ENCODE measurements at regions not wholly inside any gene's neighbourhood (a gene's known extent, or its start where the extent isn't known, plus 50 kb on each side); places are given as distances from the start of the nearest gene placed in this dataset.

- no peaks in the 10 kb centered on the region for H3K36me3 ChIP-seq (ENCODE audit: control insufficient read depth, low read depth, low read length)
Measured at GRCh38 chr12:87272851-87273250, 756.4 kb downstream of the C12orf50 start.

GRCh38 chr12:87270919-87271318 lies 758.3 kb downstream of the C12orf50 start:
- Histone ChIP-seq H3K9ac (ENCODE audit: low read length) (no peak overlapping the region), H3K4me1 (ENCODE audit: control insufficient read depth, low read depth, low read length) (no peaks in the 10 kb centered on the region), H3K36me3 (ENCODE audit: control insufficient read depth, low read depth, low read length) (no peaks in the 10 kb centered on the region), H3K9me3 (ENCODE audit: control insufficient read depth, low read depth, low read length) (no peaks in the 10 kb centered on the region), H3K27me3 (ENCODE audit: control insufficient read depth, insufficient read depth, low read length) (no peaks in the 10 kb centered on the region), H3K27ac (ENCODE audit: low read length) (no peak overlapping the region), H3K4me3 (ENCODE audit: low read length) (no peak overlapping the region)

More at GRCh38 chr12:87272851-87273250, 756.4 kb downstream of the C12orf50 start:
- no peak overlapping the region for H3K27ac ChIP-seq (ENCODE audit: low read length)
- no peaks in the 10 kb centered on the region for H3K27me3 ChIP-seq (ENCODE audit: control insufficient read depth, insufficient read depth, low read length)
- no peak overlapping the region for H3K9ac ChIP-seq (ENCODE audit: low read length)
- H3K4me3 ChIP-seq (ENCODE audit: low read length) = no peak overlapping the region
- no peaks in the 10 kb centered on the region for H3K4me1 ChIP-seq (ENCODE audit: control insufficient read depth, low read depth, low read length)
- H3K9me3 ChIP-seq (ENCODE audit: control insufficient read depth, low read depth, low read length) = no peaks in the 10 kb centered on the region

GRCh38 chr12:87266305-87266704 lies 762.9 kb downstream of the C12orf50 start:
- Histone ChIP-seq H3K4me1 (ENCODE audit: control insufficient read depth, low read depth, low read length) (peaks cover 1% of the 10 kb centered on the region), H3K9ac (ENCODE audit: low read length) (no peak overlapping the region), H3K27me3 (ENCODE audit: control insufficient read depth, insufficient read depth, low read length) (no peaks in the 10 kb centered on the region), H3K36me3 (ENCODE audit: control insufficient read depth, low read depth, low read length) (no peaks in the 10 kb centered on the region), H3K27ac (ENCODE audit: low read length) (no peak overlapping the region), H3K9me3 (ENCODE audit: control insufficient read depth, low read depth, low read length) (no peaks in the 10 kb centered on the region), H3K4me3 (ENCODE audit: low read length) (no peak overlapping the region)

- no peak overlapping the region for H3K4me3 ChIP-seq (ENCODE audit: low read length)
- H3K27ac ChIP-seq (ENCODE audit: low read length) = no peak overlapping the region
- peaks cover 3% of the 10 kb centered on the region for H3K4me1 ChIP-seq (ENCODE audit: control insufficient read depth, low read depth, low read length)
- no peaks in the 10 kb centered on the region for H3K27me3 ChIP-seq (ENCODE audit: control insufficient read depth, insufficient read depth, low read length)
- H3K36me3 ChIP-seq (ENCODE audit: control insufficient read depth, low read depth, low read length) = no peaks in the 10 kb centered on the region
- no peaks in the 10 kb centered on the region for H3K9me3 ChIP-seq (ENCODE audit: control insufficient read depth, low read depth, low read length)
- H3K9ac ChIP-seq (ENCODE audit: low read length) = no peak overlapping the region
Measured at GRCh38 chr12:87259391-87259790, 769.8 kb downstream of the C12orf50 start.

GRCh38 chr12:87254381-87255030 lies 774.7 kb downstream of the C12orf50 start:
- Histone ChIP-seq H3K9ac (ENCODE audit: low read length) (no peak overlapping the region), H3K4me3 (ENCODE audit: low read length) (no peak overlapping the region), H3K4me1 (ENCODE audit: control insufficient read depth, low read depth, low read length) (no peaks in the 10 kb centered on the region), H3K27me3 (ENCODE audit: control insufficient read depth, insufficient read depth, low read length) (no peaks in the 10 kb centered on the region), H3K27ac (ENCODE audit: low read length) (no peak overlapping the region), H3K36me3 (ENCODE audit: control insufficient read depth, low read depth, low read length) (no peaks in the 10 kb centered on the region), H3K9me3 (ENCODE audit: control insufficient read depth, low read depth, low read length) (no peaks in the 10 kb centered on the region)

- Histone ChIP-seq H3K9ac (ENCODE audit: low read length) (no peak overlapping the region), H3K4me3 (ENCODE audit: low read length) (no peak overlapping the region), H3K4me1 (ENCODE audit: control insufficient read depth, low read depth, low read length) (no peaks in the 10 kb centered on the region), H3K36me3 (ENCODE audit: control insufficient read depth, low read depth, low read length) (no peaks in the 10 kb centered on the region), H3K9me3 (ENCODE audit: control insufficient read depth, low read depth, low read length) (no peaks in the 10 kb centered on the region), H3K27ac (ENCODE audit: low read length) (no peak overlapping the region), H3K27me3 (ENCODE audit: control insufficient read depth, insufficient read depth, low read length) (no peaks in the 10 kb centered on the region)
Measured at GRCh38 chr12:87253157-87253556, 776.0 kb downstream of the C12orf50 start.

- H3K4me3 ChIP-seq (ENCODE audit: low read length) = no peak overlapping the region
- no peak overlapping the region for H3K9ac ChIP-seq (ENCODE audit: low read length)
- no peaks in the 10 kb centered on the region for H3K36me3 ChIP-seq (ENCODE audit: control insufficient read depth, low read depth, low read length)
- H3K27ac ChIP-seq (ENCODE audit: low read length) = no peak overlapping the region
- no peaks in the 10 kb centered on the region for H3K27me3 ChIP-seq (ENCODE audit: control insufficient read depth, insufficient read depth, low read length)
- H3K4me1 ChIP-seq (ENCODE audit: control insufficient read depth, low read depth, low read length) = no peaks in the 10 kb centered on the region
- H3K9me3 ChIP-seq (ENCODE audit: control insufficient read depth, low read depth, low read length) = no peaks in the 10 kb centered on the region
Measured at GRCh38 chr12:87246726-87247125, 782.5 kb downstream of the C12orf50 start.

GRCh38 chr12:87238466-87238865 lies 790.7 kb downstream of the C12orf50 start:
- no peaks in the 10 kb centered on the region for H3K36me3 ChIP-seq (ENCODE audit: control insufficient read depth, low read depth, low read length)
- H3K4me3 ChIP-seq (ENCODE audit: low read length) = no peak overlapping the region
- no peaks in the 10 kb centered on the region for H3K27me3 ChIP-seq (ENCODE audit: control insufficient read depth, insufficient read depth, low read length)
- H3K4me1 ChIP-seq (ENCODE audit: control insufficient read depth, low read depth, low read length) = no peaks in the 10 kb centered on the region
- no peak overlapping the region for H3K27ac ChIP-seq (ENCODE audit: low read length)
- H3K9me3 ChIP-seq (ENCODE audit: control insufficient read depth, low read depth, low read length) = no peaks in the 10 kb centered on the region
- no peak overlapping the region for H3K9ac ChIP-seq (ENCODE audit: low read length)

- no peak overlapping the region for H3K9ac ChIP-seq (ENCODE audit: low read length)
Measured at GRCh38 chr12:87234898-87235297, 794.3 kb downstream of the C12orf50 start.

GRCh38 chr12:87233671-87234070 lies 795.5 kb downstream of the C12orf50 start:
- no peak overlapping the region for H3K27ac ChIP-seq (ENCODE audit: low read length)
- no peak overlapping the region for H3K9ac ChIP-seq (ENCODE audit: low read length)
- H3K27me3 ChIP-seq (ENCODE audit: control insufficient read depth, insufficient read depth, low read length) = no peaks in the 10 kb centered on the region
- H3K9me3 ChIP-seq (ENCODE audit: control insufficient read depth, low read depth, low read length) = no peaks in the 10 kb centered on the region
- no peaks in the 10 kb centered on the region for H3K36me3 ChIP-seq (ENCODE audit: control insufficient read depth, low read depth, low read length)
- H3K4me3 ChIP-seq (ENCODE audit: low read length) = no peak overlapping the region
- no peaks in the 10 kb centered on the region for H3K4me1 ChIP-seq (ENCODE audit: control insufficient read depth, low read depth, low read length)

More at GRCh38 chr12:87234898-87235297, 794.3 kb downstream of the C12orf50 start:
- Histone ChIP-seq H3K4me1 (ENCODE audit: control insufficient read depth, low read depth, low read length) (no peaks in the 10 kb centered on the region), H3K36me3 (ENCODE audit: control insufficient read depth, low read depth, low read length) (no peaks in the 10 kb centered on the region), H3K27me3 (ENCODE audit: control insufficient read depth, insufficient read depth, low read length) (no peaks in the 10 kb centered on the region), H3K27ac (ENCODE audit: low read length) (no peak overlapping the region), H3K4me3 (ENCODE audit: low read length) (no peak overlapping the region), H3K9me3 (ENCODE audit: control insufficient read depth, low read depth, low read length) (no peaks in the 10 kb centered on the region)

- Histone ChIP-seq H3K36me3 (ENCODE audit: control insufficient read depth, low read depth, low read length) (no peaks in the 10 kb centered on the region), H3K4me1 (ENCODE audit: control insufficient read depth, low read depth, low read length) (no peaks in the 10 kb centered on the region), H3K4me3 (ENCODE audit: low read length) (no peak overlapping the region), H3K9me3 (ENCODE audit: control insufficient read depth, low read depth, low read length) (no peaks in the 10 kb centered on the region), H3K27me3 (ENCODE audit: control insufficient read depth, insufficient read depth, low read length) (no peaks in the 10 kb centered on the region), H3K9ac (ENCODE audit: low read length) (no peak overlapping the region), H3K27ac (ENCODE audit: low read length) (no peak overlapping the region)
Measured at GRCh38 chr12:87231818-87232217, 797.4 kb downstream of the C12orf50 start.

GRCh38 chr12:87230441-87230840 lies 798.8 kb downstream of the C12orf50 start:
- Histone ChIP-seq H3K4me3 (ENCODE audit: low read length) (no peak overlapping the region), H3K4me1 (ENCODE audit: control insufficient read depth, low read depth, low read length) (no peaks in the 10 kb centered on the region), H3K36me3 (ENCODE audit: control insufficient read depth, low read depth, low read length) (no peaks in the 10 kb centered on the region), H3K9ac (ENCODE audit: low read length) (no peak overlapping the region), H3K27me3 (ENCODE audit: control insufficient read depth, insufficient read depth, low read length) (no peaks in the 10 kb centered on the region), H3K9me3 (ENCODE audit: control insufficient read depth, low read depth, low read length) (no peaks in the 10 kb centered on the region), H3K27ac (ENCODE audit: low read length) (no peak overlapping the region)

Measured in iPS-18a (cell line).